H1 (cell line): ENCODE measurements at regions not wholly inside any gene's neighbourhood (a gene's known extent, or its start where the extent isn't known, plus 50 kb on each side); places are given as distances from the start of the nearest gene placed in this dataset.

Experiments
- CREB1 ChIP-seq: IDR thresholded peaks from 2 replicates; pipeline ENCODE4 v1.6.1; 2012; ENCODE audit warnings: inconsistent platforms
- CTBP2 ChIP-seq: IDR thresholded peaks from 2 replicates; pipeline ENCODE4 v1.7.0; 2011; ENCODE audit warnings: borderline replicate concordance, mild to moderate bottlenecking, moderate library complexity, mixed read lengths, low read length; ENCODE audit not compliant: insufficient read depth, insufficient read length
- TAF7 ChIP-seq: optimal IDR thresholded peaks from 2 replicates; pipeline ENCODE3; 2011; ENCODE audit warnings: low read depth, mild to moderate bottlenecking, inconsistent platforms, low read length, moderate library complexity, borderline replicate concordance

- TF ChIP-seq TAF7 = no peak
- TF ChIP-seq CREB1 = no peak
- no peak for TF ChIP-seq CTBP2
These were observed 303.6 kb downstream of the PTPRC start for GRCh38 chr1:198942466-198942865.
